ENCODE measurements at regions not wholly inside any gene's neighbourhood (a gene's known extent, or its start where the extent isn't known, plus 50 kb on each side); places are given as distances from the start of the nearest gene placed in this dataset.

DNA sequence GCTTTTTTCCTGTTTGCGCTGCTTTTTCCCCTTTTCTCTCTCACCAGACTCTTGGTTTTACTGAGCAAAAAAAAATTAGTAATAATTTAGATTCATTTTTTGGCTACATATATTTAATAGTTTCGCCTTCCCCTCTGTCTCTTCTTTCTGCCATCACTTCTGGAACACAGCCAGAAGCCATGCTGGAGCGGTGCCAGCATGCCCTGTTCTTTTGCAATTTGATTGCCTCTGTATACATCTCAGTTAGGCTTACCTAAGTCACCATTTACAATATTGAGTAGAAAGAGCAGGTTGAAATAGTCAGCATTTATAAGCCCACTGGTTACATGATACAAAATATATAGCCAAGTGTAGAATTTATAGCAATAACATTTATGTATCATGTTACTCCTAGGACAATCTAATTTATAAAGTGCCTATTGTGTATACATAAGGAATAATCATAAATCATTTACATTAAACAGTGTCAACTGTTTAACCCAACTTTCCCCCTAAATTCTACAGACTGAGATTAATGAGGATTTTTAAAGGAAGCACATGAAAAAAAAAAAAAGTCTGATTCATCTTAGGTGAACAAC, 413.8 kb upstream of the SOX5 start:
- Mint-ChIP-seq H3K36me3 (no peaks in the 10 kb centered on the region), H3K9me3 (no peaks in the 10 kb centered on the region), H3K4me3 (no peak overlapping the region), H3K4me1 (peaks cover 15% of the 10 kb centered on the region), H3K27ac (no peak overlapping the region), H3K27me3 (ENCODE audit: low read depth) (no peaks in the 10 kb centered on the region)
- ATAC-seq (no peak), DNase-seq (ENCODE audit: low spot score) (no peak)
- CTCF ChIA-PET, result no interaction called here
- POLR2A ChIA-PET, result interaction anchor here (1.1 kb wide), 1 partner anchor 54 kb away, joined by 3 read pairs; no protein-coding TSS in a partner anchor
- TF ChIP-seq, protein P1, sequence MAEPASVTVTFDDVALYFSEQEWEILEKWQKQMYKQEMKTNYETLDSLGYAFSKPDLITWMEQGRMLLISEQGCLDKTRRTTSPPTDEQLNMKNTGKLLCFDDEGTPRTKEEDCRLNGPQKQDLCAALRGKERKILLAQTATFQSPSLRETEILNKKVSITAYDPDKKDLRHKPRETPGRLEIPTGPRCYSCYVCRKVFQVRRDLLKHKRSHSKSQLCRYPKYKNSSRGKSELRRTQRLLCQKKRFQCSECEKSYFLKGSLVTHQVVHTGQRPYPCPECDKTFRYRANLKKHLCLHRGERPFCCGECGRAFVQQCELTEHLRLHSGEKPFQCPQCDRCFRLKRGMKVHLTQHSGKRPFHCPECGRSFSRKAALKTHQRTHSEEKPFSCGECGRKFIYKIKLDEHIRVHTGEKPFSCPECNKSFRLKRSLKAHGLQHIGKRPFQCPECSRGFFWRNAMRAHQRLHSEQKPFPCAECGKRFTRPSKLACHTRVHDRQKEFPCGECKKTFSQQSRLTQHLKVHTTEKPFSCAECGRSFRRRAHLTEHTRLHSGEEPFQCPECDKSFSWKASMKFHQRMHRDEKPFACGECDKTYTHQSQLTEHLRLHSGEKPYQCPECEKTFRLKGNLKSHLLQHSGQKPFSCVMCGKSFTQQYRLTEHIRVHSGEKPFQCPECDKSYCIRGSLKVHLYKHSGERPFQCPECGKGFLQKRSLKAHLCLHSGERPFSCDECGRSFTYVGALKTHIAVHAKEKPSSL (CRISPR knock-in tag; conservative IDR thresholded peaks at IDR 0.05), result no peak
- no peak for TF ChIP-seq ZNF396 (CRISPR knock-in tag; IDR thresholded peaks at IDR 0.05; ENCODE audit: borderline replicate concordance)
- TF ChIP-seq ZNF423 (CRISPR knock-in tag; IDR thresholded peaks at IDR 0.05), result no peak
- no peak for TF ChIP-seq RELA (CRISPR knock-in tag; IDR thresholded peaks at IDR 0.05; ENCODE audit: borderline replicate concordance)
- no peak for TF ChIP-seq CBFB (CRISPR knock-in tag; IDR thresholded peaks at IDR 0.05; ENCODE audit: low read depth)

DNA sequence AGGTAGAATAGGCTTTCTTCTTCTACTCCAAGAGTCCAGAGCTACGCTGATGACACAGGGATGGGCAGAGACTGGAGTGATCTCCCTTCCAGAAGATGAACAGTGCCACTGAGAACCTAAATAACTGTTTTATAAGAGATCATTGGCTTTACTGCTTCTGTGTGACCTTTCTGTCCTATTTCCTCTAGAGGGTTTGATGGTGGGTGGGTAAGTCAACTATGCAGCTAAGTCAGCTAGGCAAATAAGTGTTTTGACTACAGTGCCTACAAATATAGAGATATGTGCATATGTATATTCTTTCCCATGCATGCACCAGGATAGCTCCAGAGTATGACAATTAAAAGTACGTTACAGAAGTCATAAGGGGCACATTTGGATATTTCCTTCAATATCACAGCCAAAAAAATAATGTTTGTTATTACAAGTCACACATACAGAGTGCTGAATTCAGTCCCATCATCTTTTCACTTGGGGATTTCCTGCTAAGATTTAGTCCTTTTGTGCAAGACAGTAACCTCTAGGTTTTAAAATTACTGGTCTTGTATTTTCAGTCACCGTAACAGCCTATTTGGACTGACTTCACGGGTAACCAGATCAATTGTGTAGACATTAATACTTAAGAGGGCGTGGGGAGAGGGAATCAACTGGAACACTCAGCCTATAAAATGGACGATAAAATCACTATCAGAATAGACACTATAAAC, 412.6 kb upstream of the SOX5 start:
- ChIA-PET POLR2A (no interaction called here), CTCF (no interaction called here)
- Mint-ChIP-seq H3K4me1 (peaks cover 15% of the 10 kb centered on the region), H3K4me3 (no peak overlapping the region), H3K27ac (no peak overlapping the region), H3K36me3 (no peaks in the 10 kb centered on the region), H3K27me3 (ENCODE audit: low read depth) (no peaks in the 10 kb centered on the region), H3K9me3 (no peaks in the 10 kb centered on the region)
- no peak for TF ChIP-seq GTF2I (CRISPR knock-in tag; conservative IDR thresholded peaks at IDR 0.05)
- TF ChIP-seq ELF4 (CRISPR knock-in tag; IDR thresholded peaks at IDR 0.05; ENCODE audit: low read depth), result no peak
- TF ChIP-seq, protein P2, sequence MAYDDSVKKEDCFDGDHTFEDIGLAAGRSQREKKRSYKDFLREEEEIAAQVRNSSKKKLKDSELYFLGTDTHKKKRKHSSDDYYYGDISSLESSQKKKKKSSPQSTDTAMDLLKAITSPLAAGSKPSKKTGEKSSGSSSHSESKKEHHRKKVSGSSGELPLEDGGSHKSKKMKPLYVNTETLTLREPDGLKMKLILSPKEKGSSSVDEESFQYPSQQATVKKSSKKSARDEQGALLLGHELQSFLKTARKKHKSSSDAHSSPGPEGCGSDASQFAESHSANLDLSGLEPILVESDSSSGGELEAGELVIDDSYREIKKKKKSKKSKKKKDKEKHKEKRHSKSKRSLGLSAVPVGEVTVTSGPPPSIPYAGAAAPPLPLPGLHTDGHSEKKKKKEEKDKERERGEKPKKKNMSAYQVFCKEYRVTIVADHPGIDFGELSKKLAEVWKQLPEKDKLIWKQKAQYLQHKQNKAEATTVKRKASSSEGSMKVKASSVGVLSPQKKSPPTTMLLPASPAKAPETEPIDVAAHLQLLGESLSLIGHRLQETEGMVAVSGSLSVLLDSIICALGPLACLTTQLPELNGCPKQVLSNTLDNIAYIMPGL (CRISPR knock-in tag; IDR thresholded peaks at IDR 0.05), result no peak
- TF ChIP-seq NFE2L1 (CRISPR knock-in tag; IDR thresholded peaks at IDR 0.05), result no peak
- TF ChIP-seq, protein P3, sequence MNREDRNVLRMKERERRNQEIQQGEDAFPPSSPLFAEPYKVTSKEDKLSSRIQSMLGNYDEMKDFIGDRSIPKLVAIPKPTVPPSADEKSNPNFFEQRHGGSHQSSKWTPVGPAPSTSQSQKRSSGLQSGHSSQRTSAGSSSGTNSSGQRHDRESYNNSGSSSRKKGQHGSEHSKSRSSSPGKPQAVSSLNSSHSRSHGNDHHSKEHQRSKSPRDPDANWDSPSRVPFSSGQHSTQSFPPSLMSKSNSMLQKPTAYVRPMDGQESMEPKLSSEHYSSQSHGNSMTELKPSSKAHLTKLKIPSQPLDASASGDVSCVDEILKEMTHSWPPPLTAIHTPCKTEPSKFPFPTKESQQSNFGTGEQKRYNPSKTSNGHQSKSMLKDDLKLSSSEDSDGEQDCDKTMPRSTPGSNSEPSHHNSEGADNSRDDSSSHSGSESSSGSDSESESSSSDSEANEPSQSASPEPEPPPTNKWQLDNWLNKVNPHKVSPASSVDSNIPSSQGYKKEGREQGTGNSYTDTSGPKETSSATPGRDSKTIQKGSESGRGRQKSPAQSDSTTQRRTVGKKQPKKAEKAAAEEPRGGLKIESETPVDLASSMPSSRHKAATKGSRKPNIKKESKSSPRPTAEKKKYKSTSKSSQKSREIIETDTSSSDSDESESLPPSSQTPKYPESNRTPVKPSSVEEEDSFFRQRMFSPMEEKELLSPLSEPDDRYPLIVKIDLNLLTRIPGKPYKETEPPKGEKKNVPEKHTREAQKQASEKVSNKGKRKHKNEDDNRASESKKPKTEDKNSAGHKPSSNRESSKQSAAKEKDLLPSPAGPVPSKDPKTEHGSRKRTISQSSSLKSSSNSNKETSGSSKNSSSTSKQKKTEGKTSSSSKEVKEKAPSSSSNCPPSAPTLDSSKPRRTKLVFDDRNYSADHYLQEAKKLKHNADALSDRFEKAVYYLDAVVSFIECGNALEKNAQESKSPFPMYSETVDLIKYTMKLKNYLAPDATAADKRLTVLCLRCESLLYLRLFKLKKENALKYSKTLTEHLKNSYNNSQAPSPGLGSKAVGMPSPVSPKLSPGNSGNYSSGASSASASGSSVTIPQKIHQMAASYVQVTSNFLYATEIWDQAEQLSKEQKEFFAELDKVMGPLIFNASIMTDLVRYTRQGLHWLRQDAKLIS (CRISPR knock-in tag; IDR thresholded peaks at IDR 0.05; ENCODE audit: borderline replicate concordance), result no peak
- no peak for TF ChIP-seq TEAD1 (CRISPR knock-in tag; IDR thresholded peaks at IDR 0.05)
- TF ChIP-seq, protein P4, sequence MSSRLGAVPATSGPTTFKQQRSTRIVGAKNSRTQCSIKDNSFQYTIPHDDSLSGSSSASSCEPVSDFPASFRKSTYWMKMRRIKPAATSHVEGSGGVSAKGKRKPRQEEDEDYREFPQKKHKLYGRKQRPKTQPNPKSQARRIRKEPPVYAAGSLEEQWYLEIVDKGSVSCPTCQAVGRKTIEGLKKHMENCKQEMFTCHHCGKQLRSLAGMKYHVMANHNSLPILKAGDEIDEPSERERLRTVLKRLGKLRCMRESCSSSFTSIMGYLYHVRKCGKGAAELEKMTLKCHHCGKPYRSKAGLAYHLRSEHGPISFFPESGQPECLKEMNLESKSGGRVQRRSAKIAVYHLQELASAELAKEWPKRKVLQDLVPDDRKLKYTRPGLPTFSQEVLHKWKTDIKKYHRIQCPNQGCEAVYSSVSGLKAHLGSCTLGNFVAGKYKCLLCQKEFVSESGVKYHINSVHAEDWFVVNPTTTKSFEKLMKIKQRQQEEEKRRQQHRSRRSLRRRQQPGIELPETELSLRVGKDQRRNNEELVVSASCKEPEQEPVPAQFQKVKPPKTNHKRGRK (CRISPR knock-in tag; IDR thresholded peaks at IDR 0.05; ENCODE audit: borderline replicate concordance), result no peak
- TF ChIP-seq, protein P5, sequence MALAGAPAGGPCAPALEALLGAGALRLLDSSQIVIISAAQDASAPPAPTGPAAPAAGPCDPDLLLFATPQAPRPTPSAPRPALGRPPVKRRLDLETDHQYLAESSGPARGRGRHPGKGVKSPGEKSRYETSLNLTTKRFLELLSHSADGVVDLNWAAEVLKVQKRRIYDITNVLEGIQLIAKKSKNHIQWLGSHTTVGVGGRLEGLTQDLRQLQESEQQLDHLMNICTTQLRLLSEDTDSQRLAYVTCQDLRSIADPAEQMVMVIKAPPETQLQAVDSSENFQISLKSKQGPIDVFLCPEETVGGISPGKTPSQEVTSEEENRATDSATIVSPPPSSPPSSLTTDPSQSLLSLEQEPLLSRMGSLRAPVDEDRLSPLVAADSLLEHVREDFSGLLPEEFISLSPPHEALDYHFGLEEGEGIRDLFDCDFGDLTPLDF (CRISPR knock-in tag; IDR thresholded peaks at IDR 0.05), result no peak
- TF ChIP-seq, protein P6, sequence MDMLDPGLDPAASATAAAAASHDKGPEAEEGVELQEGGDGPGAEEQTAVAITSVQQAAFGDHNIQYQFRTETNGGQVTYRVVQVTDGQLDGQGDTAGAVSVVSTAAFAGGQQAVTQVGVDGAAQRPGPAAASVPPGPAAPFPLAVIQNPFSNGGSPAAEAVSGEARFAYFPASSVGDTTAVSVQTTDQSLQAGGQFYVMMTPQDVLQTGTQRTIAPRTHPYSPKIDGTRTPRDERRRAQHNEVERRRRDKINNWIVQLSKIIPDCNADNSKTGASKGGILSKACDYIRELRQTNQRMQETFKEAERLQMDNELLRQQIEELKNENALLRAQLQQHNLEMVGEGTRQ (CRISPR knock-in tag; IDR thresholded peaks at IDR 0.05), result no peak
- no peak for ATAC-seq
- no peak for DNase-seq (ENCODE audit: low spot score)

All from WTC11 (cell line).